NCI-H82 (cell line): ENCODE measurements at regions not wholly inside any gene's neighbourhood (a gene's known extent, or its start where the extent isn't known, plus 50 kb on each side); places are given as distances from the start of the nearest gene placed in this dataset.

Source experiments
- DNase-seq: peaks from one replicate; lab custom pipeline; 2025; lab: John Stamatoyannopoulos, UW

DNA sequence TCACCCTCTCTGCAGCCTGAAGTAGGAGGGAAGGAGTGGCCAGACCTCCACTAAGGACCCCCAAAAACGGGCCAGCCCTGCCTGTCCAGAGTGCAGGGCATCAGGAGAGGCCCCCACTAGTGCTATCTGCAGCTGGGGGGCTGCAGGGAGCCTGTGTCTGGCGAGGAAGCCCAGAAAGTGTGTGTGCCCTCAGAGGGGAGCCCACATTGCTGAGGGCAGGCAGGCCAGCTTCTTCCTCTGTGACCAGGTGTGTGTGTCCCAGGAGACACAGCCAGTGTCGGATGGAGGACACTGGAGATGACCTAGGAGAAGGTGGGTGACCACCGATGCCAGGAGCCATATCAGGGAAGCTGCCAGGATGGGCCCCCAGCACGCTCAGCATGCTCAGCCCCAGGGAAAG is 218.7 kb downstream of the IRX2 start:
- DNase-seq, result no peak

DNA sequence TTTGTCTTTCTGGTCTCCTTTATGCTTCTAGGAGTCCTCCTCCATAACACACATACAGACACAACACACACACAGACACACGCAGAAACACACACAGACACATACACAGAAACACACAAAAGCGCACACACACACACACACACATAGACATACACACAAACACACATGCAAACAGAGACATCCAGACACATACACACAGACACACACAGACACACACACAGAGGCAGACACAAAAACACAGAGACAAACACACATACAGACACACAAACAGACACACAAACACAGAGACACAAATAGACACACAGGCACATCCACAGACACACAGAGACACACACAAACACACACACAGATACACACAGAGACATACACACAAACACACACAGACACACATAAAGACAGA is 220.2 kb downstream of the IRX2 start:
- DNase-seq, result no peak

DNA sequence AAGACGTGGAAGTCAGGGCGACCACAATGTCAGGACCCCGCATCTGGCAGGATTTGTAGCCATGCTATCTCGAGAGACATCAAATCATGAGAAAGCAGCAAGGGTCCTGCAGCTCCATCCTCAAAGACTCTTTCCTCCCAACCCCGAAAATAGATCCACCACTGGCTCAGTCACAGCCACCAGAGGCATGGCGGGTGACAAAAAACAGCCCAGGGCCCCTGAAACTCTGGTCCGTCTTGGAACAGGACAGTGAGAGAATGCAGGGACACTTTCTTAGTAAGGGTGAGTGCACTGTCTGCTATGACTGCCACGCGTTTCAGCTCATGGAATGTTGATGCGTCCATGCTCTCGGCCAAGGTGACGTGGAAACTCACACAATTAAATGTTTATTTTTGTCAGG is 220.9 kb downstream of the IRX2 start:
- no peak for DNase-seq

DNA sequence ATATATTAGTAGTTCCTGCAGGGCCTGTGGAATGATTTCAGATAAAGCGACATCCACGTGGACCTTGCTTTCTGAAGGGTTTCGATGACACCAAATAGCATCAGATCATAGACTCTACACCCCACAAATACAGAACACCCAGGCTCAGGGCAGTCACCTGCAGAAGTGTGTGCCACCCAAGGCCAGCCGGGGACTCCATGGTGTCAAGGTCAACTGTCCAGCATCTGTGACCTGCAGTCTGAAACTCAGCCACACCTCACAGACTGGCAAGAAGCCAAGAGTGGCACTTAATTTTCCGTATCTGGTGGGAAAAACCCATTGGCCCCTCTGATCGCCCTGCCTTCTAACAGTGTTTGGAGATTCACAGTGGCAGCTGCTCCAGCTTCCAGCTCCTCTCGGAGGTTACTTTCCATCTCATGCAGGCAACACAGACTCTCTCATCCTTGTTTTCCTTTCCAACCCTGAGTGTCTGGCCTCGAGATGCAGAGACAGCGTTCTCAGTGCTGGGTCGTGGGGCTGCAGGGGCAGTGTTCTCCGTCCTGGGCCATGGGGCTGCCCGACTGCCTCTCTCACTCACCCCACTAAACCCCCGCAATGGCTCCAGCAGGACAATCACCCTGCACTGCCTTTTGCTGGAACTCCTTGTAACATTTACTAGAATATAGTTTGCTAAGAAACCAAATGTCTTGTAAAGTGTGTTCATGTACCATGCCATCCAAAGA is 221.9 kb downstream of the IRX2 start:
- DNase-seq, result no peak

DNA sequence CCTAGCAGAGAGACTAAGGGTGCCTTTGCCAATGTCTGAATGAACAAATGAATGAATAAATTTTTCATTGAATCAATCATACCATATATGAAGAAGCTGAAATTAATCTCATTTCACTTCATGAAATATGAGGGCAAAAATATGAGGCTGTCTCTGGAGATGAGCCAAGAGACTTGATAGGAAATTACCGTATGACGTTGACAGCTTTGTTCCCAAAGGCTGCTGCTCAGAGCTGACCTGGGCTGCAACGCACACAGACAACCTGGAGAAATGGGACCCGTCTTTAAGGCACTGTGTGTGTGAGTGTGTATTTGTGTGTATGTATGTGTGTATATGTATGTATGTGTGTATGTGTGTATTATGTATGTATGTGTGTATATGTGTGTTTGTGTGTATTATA is 226.1 kb downstream of the IRX2 start:
- no peak for DNase-seq

DNA sequence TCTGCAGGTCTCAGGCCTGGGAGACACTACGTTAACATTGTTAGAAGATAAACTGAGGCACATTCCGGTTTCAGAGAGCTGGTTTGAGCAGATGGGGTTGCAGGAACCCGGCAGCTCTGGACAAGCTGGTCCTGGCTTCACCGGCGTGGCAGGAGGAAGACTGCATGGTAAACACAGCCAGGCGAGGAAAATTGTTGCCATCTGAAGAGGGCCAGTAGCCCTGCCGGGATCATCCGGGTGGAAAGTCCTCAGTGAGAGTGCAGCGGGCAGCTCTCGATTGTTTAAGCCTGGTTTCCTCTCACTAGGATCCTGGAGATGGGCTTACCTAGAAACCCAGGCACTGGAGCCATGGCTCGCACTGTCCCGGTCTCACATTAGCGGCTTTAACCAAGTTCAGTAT is 226.9 kb downstream of the IRX2 start:
- no peak for DNase-seq

DNA sequence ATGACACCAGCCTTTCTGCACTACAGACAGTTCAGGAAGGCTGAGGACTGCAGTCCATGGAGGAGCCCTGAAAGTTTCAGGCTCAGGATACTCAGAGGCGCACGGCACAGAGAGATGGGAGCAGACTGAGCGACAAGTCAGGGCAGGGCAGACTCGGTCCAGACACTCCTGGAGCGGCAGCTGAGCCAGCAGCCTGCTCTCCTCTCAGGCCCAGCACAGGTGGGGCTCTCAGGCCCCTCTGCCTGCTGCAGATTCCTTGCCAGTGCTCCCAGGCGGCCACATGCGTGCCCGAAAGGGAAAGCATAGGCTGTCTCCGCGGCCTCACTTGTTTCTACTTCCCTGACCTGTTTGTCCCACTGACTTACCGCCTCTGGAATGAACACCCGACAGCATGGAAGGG is 228.3 kb downstream of the IRX2 start:
- DNase-seq, result no peak

DNA sequence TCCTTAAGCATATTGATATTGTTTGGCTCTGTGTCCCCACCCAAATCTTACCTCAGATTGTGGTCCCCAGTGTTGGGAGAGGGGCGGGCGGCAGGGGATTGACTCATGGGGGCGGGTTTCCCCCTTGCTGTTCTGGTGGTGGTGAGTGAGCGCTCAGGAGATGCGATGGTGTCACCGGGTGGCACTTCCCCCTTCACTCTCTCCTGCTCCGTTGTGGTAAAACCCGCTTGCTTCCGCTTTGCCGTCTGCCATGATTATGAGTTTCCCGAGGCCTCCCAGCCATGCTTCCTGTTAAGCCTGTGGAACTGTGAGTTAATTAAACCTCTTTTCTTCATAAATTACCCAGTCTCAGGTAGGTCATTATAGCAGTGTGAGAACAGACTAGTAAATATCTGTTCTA is 229.1 kb downstream of the IRX2 start:
- DNase-seq, result no peak

DNA sequence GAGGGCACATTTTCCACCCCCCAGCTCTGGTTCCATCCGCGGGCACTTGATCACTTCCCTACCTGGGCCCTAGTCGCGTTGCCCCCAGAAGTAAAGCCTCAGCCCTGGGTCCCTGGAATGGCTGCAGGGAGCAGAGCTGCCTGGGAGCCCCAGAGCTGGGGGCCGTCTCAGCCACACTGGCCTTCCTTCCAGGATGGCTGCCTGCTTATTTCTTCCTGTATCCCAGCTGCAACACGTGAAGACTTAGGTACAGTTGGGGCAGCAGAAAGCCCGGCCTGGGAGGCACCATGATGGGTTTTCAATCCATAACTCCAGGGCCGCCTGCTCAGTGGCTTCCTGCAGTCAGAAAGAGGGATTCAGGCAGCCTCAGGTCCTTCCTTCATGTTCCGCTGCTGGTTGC is 232.3 kb downstream of the IRX2 start:
- no peak for DNase-seq

DNA sequence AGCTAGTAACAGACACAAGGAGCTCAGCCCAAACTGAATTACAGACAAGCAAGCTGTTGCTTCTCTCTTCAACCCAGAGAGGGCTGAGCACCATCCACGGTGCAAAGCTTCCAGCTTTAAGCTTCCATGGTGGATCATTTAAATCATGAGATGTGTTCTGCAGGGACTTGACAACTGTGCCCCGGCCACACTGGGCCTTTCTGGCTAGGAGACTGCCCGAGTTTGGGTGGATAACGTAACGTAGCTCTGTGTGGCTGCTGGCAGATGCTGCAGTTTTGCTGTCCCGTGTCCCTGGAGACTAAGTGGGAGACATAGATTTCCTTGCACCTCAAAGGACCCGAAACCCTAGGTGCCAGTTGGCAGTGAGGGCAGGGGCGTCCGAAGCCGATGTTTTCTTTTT is 234.0 kb downstream of the IRX2 start:
- DNase-seq, result no peak

DNA sequence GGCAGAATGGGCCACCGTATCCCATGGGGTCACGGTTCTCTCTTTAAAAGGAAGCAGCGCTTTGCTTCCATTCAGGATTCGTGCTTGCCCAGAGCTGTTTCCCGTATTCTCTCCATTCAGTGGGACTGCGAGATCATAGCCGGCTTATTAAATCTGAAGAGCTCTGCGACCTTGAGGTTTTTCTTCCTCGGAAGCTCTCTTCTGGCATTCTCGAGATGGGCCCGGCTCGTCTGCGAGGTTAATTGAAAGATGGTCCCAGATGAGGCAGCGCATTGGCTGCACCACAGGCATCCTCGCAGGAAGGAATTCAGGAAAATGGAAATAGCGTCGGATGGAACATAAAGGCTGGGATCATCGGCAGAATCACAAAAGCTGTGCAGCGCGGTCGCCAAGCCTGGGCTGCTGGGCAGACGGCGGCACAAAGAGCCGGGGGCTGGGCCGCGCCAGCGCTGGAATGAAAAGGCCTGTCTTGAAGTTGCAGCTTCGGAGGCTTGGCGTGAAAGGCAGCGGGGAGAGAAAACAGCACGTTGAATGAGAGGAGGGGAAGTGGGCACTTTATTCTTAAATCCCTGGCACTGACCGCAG is 236.2 kb downstream of the IRX2 start:
- no peak for DNase-seq

DNA sequence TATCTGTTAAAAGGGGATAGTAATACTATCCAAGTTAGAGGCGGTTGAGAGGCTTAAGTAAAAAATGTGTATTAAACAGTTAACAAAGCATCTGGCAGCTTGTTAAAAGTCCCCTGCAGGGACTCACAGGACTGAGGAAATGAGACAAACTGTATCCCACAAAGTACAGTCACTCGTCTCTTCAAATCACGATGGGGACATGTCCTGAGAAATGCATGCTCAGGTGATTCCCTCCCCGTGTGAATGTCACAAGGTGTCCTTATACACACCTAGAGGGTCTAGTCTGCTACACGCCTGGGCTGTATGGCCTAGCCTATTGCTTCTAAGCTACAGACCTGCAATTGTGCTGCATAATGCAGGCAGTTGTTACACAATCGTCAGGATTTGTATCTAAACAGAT is 237.0 kb downstream of the IRX2 start:
- DNase-seq, result no peak

DNA sequence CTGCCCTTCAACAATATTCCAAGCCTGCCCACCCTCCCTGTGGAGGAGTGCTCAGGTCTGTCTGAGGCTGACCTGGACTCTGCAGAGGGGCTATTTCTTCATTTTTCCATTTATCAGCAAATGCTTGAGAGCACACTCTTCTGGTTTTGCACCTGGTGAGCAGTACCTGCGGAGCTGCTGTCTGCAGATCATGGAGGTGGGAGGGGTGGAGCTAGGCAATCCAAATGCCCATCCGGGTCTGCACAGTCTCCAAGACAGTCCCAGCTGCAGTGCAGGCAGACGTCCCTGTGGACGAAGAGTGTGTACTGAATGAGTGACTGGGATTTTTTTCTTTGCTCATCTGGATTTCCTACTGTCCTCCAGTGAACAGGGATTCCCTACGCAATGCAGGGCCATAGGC is 239.8 kb downstream of the IRX2 start:
- DNase-seq, result no peak

DNA sequence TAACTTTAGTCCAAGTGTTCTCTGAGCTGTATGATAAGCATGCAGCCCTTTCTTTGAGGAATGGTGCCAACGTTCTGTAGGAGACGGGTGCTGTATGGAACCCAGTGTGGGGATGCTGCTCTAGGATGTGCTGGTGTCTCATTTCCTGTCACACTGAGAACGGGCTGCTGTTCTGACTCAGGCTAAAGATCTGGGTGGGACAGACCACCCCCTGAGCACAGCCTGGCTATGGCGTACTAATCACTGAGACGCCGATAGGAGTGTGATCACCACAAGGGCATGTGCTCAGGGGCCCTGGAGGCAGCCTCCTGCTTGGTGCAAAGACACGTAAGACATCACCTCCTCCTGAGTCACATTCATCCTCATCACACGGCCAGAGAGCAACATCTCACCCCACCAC is 240.4 kb downstream of the IRX2 start:
- no peak for DNase-seq

DNA sequence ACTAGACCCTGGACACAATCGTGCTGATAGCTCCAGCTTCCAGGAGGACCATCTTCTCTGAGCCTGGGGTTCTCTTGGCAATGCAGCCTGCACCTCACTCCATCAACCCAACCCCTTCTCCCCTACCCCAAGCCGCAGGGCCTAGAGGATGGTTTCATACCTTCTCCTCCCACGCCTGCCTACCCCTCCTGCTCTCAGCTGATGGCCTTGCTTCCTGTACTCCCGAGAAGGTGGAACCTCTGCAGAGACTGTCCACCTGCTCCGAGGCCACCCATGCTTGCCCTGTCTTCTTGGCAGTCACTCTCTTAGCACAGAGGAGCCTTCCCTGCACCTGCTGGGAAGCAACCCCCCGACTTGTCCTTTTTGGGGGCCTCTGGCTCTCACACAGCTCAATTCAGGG is 241.9 kb downstream of the IRX2 start:
- DNase-seq, result no peak

DNA sequence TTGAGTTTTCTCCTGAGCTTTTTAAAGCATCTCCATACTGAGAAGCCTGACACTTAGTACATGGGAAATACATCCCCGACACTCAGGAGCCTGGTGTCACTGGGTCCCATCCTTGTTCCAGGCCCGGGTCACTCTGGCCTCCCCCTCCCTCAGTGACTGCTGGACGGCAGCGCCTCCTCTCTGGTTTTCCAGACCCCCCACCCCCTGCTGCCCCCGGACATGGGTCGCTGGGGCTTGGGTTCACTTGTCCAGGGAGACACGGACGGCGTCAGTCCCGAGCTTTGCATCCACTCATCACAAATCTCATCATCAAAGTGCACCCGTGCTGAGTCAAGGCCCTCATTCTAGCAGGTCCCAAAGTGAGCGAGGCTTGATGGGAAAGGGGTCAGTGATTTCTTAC is 243.0 kb downstream of the IRX2 start:
- DNase-seq, result no peak

DNA sequence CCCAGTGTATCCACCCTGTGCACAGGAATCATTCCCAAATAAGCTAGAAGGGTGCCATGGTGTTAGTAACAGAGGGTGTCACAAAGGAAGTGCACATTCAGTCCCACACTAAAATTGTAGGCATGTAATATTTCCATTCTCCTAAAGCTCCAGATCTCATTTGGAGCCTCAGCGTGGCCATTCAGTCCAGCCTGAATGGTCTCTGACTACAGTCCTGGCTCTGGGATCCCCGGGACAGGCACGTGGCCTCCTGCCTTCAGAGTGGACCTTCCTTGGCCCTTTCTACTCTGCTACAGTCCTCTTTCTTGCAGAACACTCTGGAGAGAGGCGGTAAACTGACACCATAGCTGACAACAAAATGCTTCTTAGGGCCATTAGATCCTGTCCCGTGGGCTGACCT is 243.9 kb downstream of the IRX2 start:
- DNase-seq, result no peak

DNA sequence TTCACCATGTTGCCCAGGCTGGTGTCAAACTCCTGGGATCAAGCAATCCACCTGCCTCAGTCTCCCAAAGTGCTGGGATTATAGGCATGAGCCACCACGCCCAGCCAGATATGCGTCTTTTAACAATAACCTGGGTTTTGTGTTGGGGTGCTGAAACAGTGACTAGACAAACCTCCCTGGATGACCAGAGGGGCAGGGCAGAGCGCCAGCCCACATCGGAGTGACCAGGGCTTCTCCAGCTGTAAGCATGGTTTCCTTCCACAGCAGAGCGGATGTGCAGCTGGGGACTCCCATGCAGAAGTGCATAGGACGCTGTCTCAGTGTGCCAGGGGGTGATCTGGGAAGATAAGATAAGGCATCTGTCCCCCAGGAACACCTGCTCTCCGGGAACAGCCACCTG is 244.9 kb downstream of the IRX2 start:
- no peak for DNase-seq

DNA sequence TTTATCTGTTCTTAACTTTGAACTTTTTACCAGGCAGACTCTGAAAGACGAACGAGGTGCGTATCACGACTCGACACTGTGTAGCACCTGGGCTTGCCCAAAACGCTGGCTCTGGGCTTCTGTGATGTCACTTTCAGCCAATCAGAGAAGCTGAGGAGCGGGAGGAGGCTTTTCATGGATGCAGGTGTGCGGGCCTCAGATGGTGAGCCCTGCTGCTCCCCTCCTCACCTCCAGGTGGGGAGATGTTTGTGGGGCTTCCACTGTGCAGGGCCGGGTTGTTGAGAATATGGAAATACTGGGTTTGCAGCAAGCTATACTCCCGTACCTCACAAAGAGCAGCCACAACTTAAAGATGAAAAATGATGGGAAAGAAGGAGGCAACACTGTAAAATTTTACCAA is 246.3 kb downstream of the IRX2 start:
- DNase-seq, result no peak

DNA sequence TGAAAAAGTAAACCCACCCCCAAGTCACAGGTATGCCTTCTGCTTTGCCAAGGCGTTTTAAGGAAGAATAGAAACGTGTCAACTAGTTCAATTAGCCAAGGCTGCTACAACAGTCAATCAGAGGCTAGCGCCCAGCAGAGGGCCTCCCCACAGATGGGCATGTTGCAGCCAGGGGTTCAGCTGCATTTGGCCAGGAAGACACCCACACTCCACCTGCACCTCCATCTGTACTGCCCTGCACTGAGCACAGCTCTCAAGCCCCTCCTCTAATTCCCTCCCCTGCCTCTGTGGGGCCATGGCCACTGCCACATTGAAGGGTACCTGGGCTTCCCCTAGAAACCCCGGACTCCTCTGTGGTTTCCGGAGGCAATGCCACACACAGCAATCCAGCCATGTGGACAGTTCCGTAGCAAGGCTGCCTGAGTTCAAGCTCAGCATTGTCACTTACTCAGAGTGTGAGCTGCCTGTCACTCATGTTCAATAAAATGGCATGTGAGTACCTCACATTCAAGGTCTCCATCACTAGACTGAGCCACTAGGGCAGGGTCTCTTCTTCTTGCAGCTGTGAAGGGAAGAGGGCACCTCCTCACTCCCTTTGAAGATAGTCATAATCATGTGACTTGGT is 248.4 kb downstream of the IRX2 start:
- DNase-seq, result no peak

DNA sequence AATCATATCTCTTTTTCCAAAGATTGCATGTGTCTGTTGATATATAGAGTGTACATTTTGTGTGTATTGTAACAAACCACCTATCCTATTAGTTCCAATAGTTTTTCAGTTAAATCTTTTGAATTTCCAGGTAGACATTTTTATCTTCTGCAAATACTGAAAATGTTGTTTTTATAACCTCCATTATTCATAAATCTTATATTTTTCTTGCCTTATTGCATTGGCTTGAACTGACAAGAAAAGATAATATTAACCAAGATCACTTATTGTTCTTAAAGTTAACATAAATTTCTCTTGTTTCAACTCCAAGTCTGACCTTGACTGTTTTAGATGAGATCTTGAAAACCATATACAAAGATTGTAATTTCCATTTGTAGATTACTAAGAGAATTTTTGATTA is 251.6 kb downstream of the IRX2 start:
- DNase-seq, result no peak

DNA sequence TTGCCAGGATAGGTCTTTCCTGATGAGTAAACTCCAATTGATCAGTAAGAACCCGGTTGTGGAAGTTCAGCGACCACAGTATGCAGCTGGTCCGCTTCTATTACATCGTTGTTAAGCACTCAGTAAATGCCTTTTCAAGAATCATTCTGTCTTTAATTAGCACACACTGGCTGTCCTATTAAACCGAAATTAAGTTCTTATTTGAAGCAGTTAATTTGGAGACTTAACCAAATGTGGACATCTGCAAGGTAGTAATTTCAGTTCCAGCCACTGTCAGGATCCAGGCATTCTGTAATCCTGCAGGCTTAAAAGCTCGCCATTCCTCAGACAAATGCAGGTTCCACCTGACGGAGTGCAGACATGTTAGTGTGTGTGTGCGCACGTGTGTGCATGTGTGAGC is 254.6 kb downstream of the IRX2 start:
- DNase-seq, result no peak

DNA sequence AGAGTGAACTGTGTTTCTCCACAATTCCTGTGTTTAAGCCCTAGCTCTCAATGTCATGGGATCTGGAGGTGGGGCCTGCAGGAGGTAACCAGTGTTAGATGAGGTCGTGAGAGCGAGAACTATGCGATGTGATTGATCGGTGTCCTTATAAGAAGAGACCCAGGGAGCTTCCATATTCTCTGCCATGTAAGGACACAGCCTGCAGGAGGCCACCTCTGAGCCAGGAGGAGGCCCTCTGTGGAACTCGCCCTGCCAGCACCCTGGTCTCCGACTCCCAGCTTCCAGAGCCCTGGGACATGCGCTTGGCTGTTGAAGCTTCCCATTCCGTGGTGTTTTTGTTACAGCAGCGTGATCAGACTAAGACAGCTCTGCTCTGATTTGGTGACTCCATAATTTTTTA is 255.4 kb downstream of the IRX2 start:
- no peak for DNase-seq

DNA sequence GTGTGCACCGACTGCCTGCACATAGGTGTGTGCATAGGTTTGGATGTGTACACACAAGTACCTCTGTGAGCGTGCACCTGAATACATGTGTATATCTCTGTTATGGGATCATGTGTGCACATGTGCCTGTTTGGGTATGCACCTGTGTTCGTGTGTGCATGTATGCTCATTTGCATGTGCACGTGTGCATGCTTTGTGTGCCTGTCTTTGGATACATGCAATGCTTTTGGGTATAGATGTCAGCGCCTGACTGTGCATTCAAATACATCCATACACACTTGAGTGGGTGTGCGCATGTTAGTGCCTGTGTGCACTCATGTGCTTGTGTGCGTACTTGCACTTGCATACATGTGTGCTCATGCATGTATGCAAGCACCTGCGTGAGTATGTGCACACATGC is 258.1 kb downstream of the IRX2 start:
- DNase-seq, result no peak
